ENCODE measurements at regions not wholly inside any gene's neighbourhood (a gene's known extent, or its start where the extent isn't known, plus 50 kb on each side); places are given as distances from the start of the nearest gene placed in this dataset.

GRCh38 chr18:69291044-69291443 lies 109.6 kb upstream of the DOK6 start:
- no peak for TF ChIP-seq CTCF (conservative IDR thresholded peaks at IDR 0.05; ENCODE audit: low read depth, low read length)
- TF ChIP-seq SMC3 (IDR thresholded peaks at IDR 0.05; ENCODE audit: low read depth, low read length): no peak
- no peak for TF ChIP-seq POLR2A (IDR thresholded peaks at IDR 0.05; ENCODE audit: low read depth, low read length)
- TF ChIP-seq FOS (IDR thresholded peaks at IDR 0.05; ENCODE audit: low read depth, low read length): no peak
- no peak for TF ChIP-seq ELK1 (IDR thresholded peaks at IDR 0.05; ENCODE audit: borderline replicate concordance, low read depth, low read length)
- no peak for TF ChIP-seq USF2 (IDR thresholded peaks at IDR 0.05; ENCODE audit: low read depth, low read length)
- TF ChIP-seq RAD21 (IDR thresholded peaks at IDR 0.05; ENCODE audit: low read length): no peak
